Activated naive CD4-positive, alpha-beta T cell treated with anti-CD3 and anti-CD28 coated beads, Interleukin-2, amount 10 ng/mL, durations not matched to agents 7 days and 5 days (primary cell): ENCODE measurements at regions not wholly inside any gene's neighbourhood (a gene's known extent, or its start where the extent isn't known, plus 50 kb on each side); places are given as distances from the start of the nearest gene placed in this dataset.

Experiments
- CTCF ChIA-PET: fragments of 350-600 bp; sonication (Branson Sonifier 250); formaldehyde crosslinking; loops from one replicate; lab custom pipeline; 2021; ENCODE audit warnings: antibody characterized with exemption; lab: Charles Lee
- DNase-seq: peaks from one replicate; pipeline ENCODE4 v3.0.0-alpha.2; 2020
- H3K27ac Mint-ChIP-seq: one replicate; pipeline ENCODE4 v1.8.0; 2021; ENCODE audit warnings: mild to moderate bottlenecking, moderate library complexity, mixed read lengths
- H3K27me3 Mint-ChIP-seq: one replicate; pipeline ENCODE4 v1.8.0; 2021; ENCODE audit warnings: mild to moderate bottlenecking, mixed read lengths
- H3K36me3 Mint-ChIP-seq: one replicate; pipeline ENCODE4 v1.8.0; 2021; ENCODE audit warnings: mixed read lengths
- H3K4me1 Mint-ChIP-seq: one replicate; pipeline ENCODE4 v1.8.0; 2021; ENCODE audit warnings: mixed read lengths
- H3K4me3 Mint-ChIP-seq: one replicate; pipeline ENCODE4 v1.8.0; 2021; ENCODE audit warnings: mild to moderate bottlenecking, moderate library complexity, mixed read lengths
- H3K9me3 Mint-ChIP-seq: one replicate; pipeline ENCODE4 v1.8.0; 2021; ENCODE audit warnings: mixed read lengths

- H3K9me3 Mint-ChIP-seq, result no peaks in the 10 kb centered on the region
- H3K4me1 Mint-ChIP-seq, result no peaks in the 10 kb centered on the region
- H3K27me3 Mint-ChIP-seq, result no peaks in the 10 kb centered on the region
- CTCF ChIA-PET, result no interaction called here
- H3K36me3 Mint-ChIP-seq, result no peaks in the 10 kb centered on the region
- DNase-seq, result no peak
- no peak overlapping the region for H3K27ac Mint-ChIP-seq
- H3K4me3 Mint-ChIP-seq, result no peak overlapping the region
Measured at GRCh38 chr18:68557183-68557582, 157.7 kb downstream of the TMX3 start.

GRCh38 chr18:68555879-68556301, 159.0 kb downstream of the TMX3 start:
- Mint-ChIP-seq H3K27ac (no peak overlapping the region), H3K4me1 (no peaks in the 10 kb centered on the region), H3K36me3 (no peaks in the 10 kb centered on the region), H3K27me3 (no peaks in the 10 kb centered on the region), H3K9me3 (no peaks in the 10 kb centered on the region), H3K4me3 (no peak overlapping the region)
- DNase-seq, result no peak
- CTCF ChIA-PET, result no interaction called here

- H3K27me3 Mint-ChIP-seq, result no peaks in the 10 kb centered on the region
- CTCF ChIA-PET, result no interaction called here
- H3K27ac Mint-ChIP-seq, result no peak overlapping the region
- H3K9me3 Mint-ChIP-seq, result no peaks in the 10 kb centered on the region
- H3K36me3 Mint-ChIP-seq, result no peaks in the 10 kb centered on the region
- no peak for DNase-seq
- H3K4me1 Mint-ChIP-seq, result no peaks in the 10 kb centered on the region
- H3K4me3 Mint-ChIP-seq, result no peak overlapping the region
Measured at GRCh38 chr18:68548904-68549870, 165.7 kb downstream of the TMX3 start.

GRCh38 chr18:68543344-68543743, 171.6 kb downstream of the TMX3 start:
- H3K36me3 Mint-ChIP-seq, result no peaks in the 10 kb centered on the region
- no peaks in the 10 kb centered on the region for H3K9me3 Mint-ChIP-seq
- no peak for DNase-seq
- no peak overlapping the region for H3K4me3 Mint-ChIP-seq
- no peak overlapping the region for H3K27ac Mint-ChIP-seq
- H3K4me1 Mint-ChIP-seq, result no peaks in the 10 kb centered on the region
- no peaks in the 10 kb centered on the region for H3K27me3 Mint-ChIP-seq
- CTCF ChIA-PET, result no interaction called here

- Mint-ChIP-seq H3K36me3 (no peaks in the 10 kb centered on the region), H3K4me3 (no peak overlapping the region), H3K4me1 (no peaks in the 10 kb centered on the region), H3K27ac (no peak overlapping the region), H3K27me3 (no peaks in the 10 kb centered on the region), H3K9me3 (no peaks in the 10 kb centered on the region)
- DNase-seq, result no peak
- CTCF ChIA-PET, result no interaction called here
Measured at GRCh38 chr18:68542846-68543245, 172.1 kb downstream of the TMX3 start.

- CTCF ChIA-PET, result interaction anchor here (1.2 kb wide), 1 partner anchor 46 kb away, joined by 3 read pairs; no protein-coding TSS in a partner anchor
- Mint-ChIP-seq H3K4me3 (no peak overlapping the region), H3K27me3 (no peaks in the 10 kb centered on the region), H3K36me3 (no peaks in the 10 kb centered on the region), H3K9me3 (no peaks in the 10 kb centered on the region), H3K27ac (no peak overlapping the region), H3K4me1 (peaks cover 3% of the 10 kb centered on the region)
- DNase-seq, result no peak
Measured at GRCh38 chr18:68533641-68534040, 181.3 kb downstream of the TMX3 start.

- H3K9me3 Mint-ChIP-seq, result no peaks in the 10 kb centered on the region
- H3K27me3 Mint-ChIP-seq, result no peaks in the 10 kb centered on the region
- peaks cover 3% of the 10 kb centered on the region for H3K4me1 Mint-ChIP-seq
- H3K4me3 Mint-ChIP-seq, result no peak overlapping the region
- H3K27ac Mint-ChIP-seq, result no peak overlapping the region
- CTCF ChIA-PET, result interaction anchor here (1.2 kb wide), 1 partner anchor 44 kb away, joined by 3 read pairs; no protein-coding TSS in a partner anchor
- DNase-seq, result no peak
- H3K36me3 Mint-ChIP-seq, result no peaks in the 10 kb centered on the region
Measured at GRCh38 chr18:68532328-68532885, 182.5 kb downstream of the TMX3 start.

- H3K27me3 Mint-ChIP-seq, result no peaks in the 10 kb centered on the region
- CTCF ChIA-PET, result no interaction called here
- H3K27ac Mint-ChIP-seq, result no peak overlapping the region
- no peaks in the 10 kb centered on the region for H3K36me3 Mint-ChIP-seq
- H3K4me3 Mint-ChIP-seq, result no peak overlapping the region
- no peaks in the 10 kb centered on the region for H3K4me1 Mint-ChIP-seq
- DNase-seq, result no peak
- no peaks in the 10 kb centered on the region for H3K9me3 Mint-ChIP-seq
Measured at GRCh38 chr18:68525091-68525490, 189.8 kb downstream of the TMX3 start.

GRCh38 chr18:68520406-68521075, 194.4 kb downstream of the TMX3 start:
- Mint-ChIP-seq H3K27ac (no peak overlapping the region), H3K4me3 (no peak overlapping the region), H3K9me3 (no peaks in the 10 kb centered on the region), H3K36me3 (no peaks in the 10 kb centered on the region), H3K4me1 (no peaks in the 10 kb centered on the region), H3K27me3 (no peaks in the 10 kb centered on the region)
- no peak for DNase-seq
- CTCF ChIA-PET, result no interaction called here

- Mint-ChIP-seq H3K27ac (no peak overlapping the region), H3K4me3 (no peak overlapping the region), H3K36me3 (no peaks in the 10 kb centered on the region)
Measured at GRCh38 chr18:68519336-68519735, 195.6 kb downstream of the TMX3 start.

GRCh38 chr18:68509902-68510301, 205.0 kb downstream of the TMX3 start:
- CTCF ChIA-PET, result no interaction called here
- H3K27ac Mint-ChIP-seq, result no peak overlapping the region
- H3K27me3 Mint-ChIP-seq, result no peaks in the 10 kb centered on the region
- no peaks in the 10 kb centered on the region for H3K4me1 Mint-ChIP-seq
- no peaks in the 10 kb centered on the region for H3K9me3 Mint-ChIP-seq
- no peak for DNase-seq
- no peak overlapping the region for H3K4me3 Mint-ChIP-seq
- no peaks in the 10 kb centered on the region for H3K36me3 Mint-ChIP-seq

More at GRCh38 chr18:68519336-68519735, 195.6 kb downstream of the TMX3 start:
- Mint-ChIP-seq H3K27me3 (no peaks in the 10 kb centered on the region), H3K9me3 (no peaks in the 10 kb centered on the region), H3K4me1 (no peaks in the 10 kb centered on the region)
- CTCF ChIA-PET, result no interaction called here
- DNase-seq, result no peak

GRCh38 chr18:68507781-68508180, 207.1 kb downstream of the TMX3 start:
- no peak overlapping the region for H3K27ac Mint-ChIP-seq
- DNase-seq, result no peak

GRCh38 chr18:68505178-68505574, 209.7 kb downstream of the TMX3 start:
- H3K9me3 Mint-ChIP-seq, result no peaks in the 10 kb centered on the region

More at GRCh38 chr18:68507781-68508180, 207.1 kb downstream of the TMX3 start:
- Mint-ChIP-seq H3K4me3 (no peak overlapping the region), H3K36me3 (no peaks in the 10 kb centered on the region), H3K27me3 (no peaks in the 10 kb centered on the region), H3K4me1 (no peaks in the 10 kb centered on the region), H3K9me3 (no peaks in the 10 kb centered on the region)
- CTCF ChIA-PET, result no interaction called here

GRCh38 chr18:68504441-68505177, 210.3 kb downstream of the TMX3 start:
- no peak for DNase-seq
- Mint-ChIP-seq H3K9me3 (no peaks in the 10 kb centered on the region), H3K4me3 (no peak overlapping the region), H3K27me3 (no peaks in the 10 kb centered on the region), H3K36me3 (no peaks in the 10 kb centered on the region), H3K27ac (no peak overlapping the region), H3K4me1 (no peaks in the 10 kb centered on the region)
- CTCF ChIA-PET, result no interaction called here

More at GRCh38 chr18:68505178-68505574, 209.7 kb downstream of the TMX3 start:
- no peaks in the 10 kb centered on the region for H3K36me3 Mint-ChIP-seq
- H3K27ac Mint-ChIP-seq, result no peak overlapping the region
- H3K27me3 Mint-ChIP-seq, result no peaks in the 10 kb centered on the region
- CTCF ChIA-PET, result no interaction called here
- no peak overlapping the region for H3K4me3 Mint-ChIP-seq
- H3K4me1 Mint-ChIP-seq, result no peaks in the 10 kb centered on the region
- no peak for DNase-seq
